HL-60 (cell line): ENCODE measurements at regions not wholly inside any gene's neighbourhood (a gene's known extent, or its start where the extent isn't known, plus 50 kb on each side); places are given as distances from the start of the nearest gene placed in this dataset.

Experiments
- POLR2AphosphoS5 ChIP-seq: IDR thresholded peaks from 2 replicates; pipeline ENCODE4 v1.6.1; 2012; ENCODE audit warnings: low read depth
- TF ChIP-seq, protein P1 (sequence below): IDR thresholded peaks from one replicate; pipeline ENCODE4 v1.5.1; 2011; ENCODE audit warnings: low read length, control low read depth, inconsistent platforms; ENCODE audit not compliant: insufficient read depth

DNA sequence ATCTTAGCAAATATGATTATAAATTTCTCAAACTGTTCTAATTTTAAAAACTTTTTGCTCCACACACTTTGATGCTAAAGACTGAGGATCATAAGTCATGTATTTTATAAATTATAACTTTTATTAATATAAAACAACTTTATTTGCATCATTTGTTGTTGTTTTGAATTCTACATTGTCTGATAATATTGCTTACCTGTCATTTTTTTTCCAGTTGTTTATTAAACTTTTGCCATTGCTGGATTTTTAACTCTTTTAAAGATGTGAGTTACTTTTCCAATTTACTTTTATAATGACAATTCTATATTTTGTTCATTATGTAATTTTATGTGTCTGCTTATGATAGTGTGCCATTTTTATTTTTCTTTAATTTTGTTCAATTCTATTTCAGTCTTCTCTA, 2071.2 kb upstream of the C9orf72 start:
- TF ChIP-seq, protein P1, sequence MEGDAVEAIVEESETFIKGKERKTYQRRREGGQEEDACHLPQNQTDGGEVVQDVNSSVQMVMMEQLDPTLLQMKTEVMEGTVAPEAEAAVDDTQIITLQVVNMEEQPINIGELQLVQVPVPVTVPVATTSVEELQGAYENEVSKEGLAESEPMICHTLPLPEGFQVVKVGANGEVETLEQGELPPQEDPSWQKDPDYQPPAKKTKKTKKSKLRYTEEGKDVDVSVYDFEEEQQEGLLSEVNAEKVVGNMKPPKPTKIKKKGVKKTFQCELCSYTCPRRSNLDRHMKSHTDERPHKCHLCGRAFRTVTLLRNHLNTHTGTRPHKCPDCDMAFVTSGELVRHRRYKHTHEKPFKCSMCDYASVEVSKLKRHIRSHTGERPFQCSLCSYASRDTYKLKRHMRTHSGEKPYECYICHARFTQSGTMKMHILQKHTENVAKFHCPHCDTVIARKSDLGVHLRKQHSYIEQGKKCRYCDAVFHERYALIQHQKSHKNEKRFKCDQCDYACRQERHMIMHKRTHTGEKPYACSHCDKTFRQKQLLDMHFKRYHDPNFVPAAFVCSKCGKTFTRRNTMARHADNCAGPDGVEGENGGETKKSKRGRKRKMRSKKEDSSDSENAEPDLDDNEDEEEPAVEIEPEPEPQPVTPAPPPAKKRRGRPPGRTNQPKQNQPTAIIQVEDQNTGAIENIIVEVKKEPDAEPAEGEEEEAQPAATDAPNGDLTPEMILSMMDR, result no peak
- no peak for TF ChIP-seq POLR2AphosphoS5
